Gastrocnemius medialis (tissue), 4 donors: ENCODE measurements at regions not wholly inside any gene's neighbourhood (a gene's known extent, or its start where the extent isn't known, plus 50 kb on each side); places are given as distances from the start of the nearest gene placed in this dataset.

ENCODE experiments used
- POLR2A ChIP-seq, 2 donors: fragments of 450-650 bp; IDR thresholded peaks; one replicate each; pipeline ENCODE4 v1.6.1; 2017; ENCODE audit warnings: antibody characterized with exemption in 2 of 2, mild to moderate bottlenecking in 2 of 2, moderate library complexity in 2 of 2
- TF ChIP-seq, protein P1 (sequence below), 5 experiments: fragments of 450-650 bp in 3 of 5; fragments of 200-600 bp in 2 of 5; sonication (generic) in 2 of 5; IDR thresholded peaks in 4 of 5; conservative IDR thresholded peaks in 1 of 5; 1 replicate in 4 of 5; 2 replicates in 1 of 5; pipeline ENCODE4 v1.5.1; 2016 to 2019; ENCODE audit warnings: antibody characterized with exemption in 5 of 5, mild to moderate bottlenecking in 3 of 5, moderate library complexity in 3 of 5

DNA sequence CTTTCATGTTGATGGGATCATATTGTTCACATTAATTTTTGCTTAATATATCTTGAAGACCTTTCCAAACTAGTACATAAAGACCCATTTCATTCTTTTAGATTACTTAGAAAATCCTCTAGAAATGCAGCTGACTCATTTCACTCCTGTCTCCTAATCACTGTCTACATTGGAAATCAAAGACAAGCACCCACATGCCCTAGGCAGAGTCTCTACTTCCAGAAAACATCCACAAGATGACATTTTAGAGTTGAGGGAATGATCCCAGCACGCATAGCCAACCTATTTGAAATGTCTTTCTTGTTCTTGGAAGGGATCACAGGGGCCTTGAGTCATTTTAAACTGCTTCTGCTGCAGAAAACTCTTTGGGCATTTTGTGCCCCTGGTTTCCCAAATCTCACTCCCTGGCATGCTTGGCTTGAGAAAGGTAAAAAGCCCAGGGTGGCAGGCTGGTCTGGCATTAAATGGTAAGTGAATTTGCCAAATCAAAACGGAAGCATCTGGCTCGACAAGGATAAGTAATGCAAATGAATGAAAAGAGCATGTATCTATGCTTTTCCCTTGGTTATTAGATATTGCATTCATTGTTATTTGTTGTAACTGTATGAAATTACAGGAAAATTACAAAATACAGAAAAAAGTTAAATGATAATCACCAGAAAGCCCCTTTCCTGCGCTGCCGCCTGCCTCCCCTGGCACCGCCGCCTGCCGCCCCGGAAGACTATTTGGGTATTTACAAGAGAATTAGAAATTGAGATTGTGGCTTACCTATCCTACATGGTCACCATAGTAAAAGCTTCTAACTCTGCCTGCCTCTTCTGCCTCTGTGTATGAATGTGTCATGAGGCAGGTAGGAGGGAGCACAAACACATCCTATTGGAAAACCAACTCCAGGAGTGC lies 225.3 kb downstream of the PTEN start:
- TF ChIP-seq, protein P1, sequence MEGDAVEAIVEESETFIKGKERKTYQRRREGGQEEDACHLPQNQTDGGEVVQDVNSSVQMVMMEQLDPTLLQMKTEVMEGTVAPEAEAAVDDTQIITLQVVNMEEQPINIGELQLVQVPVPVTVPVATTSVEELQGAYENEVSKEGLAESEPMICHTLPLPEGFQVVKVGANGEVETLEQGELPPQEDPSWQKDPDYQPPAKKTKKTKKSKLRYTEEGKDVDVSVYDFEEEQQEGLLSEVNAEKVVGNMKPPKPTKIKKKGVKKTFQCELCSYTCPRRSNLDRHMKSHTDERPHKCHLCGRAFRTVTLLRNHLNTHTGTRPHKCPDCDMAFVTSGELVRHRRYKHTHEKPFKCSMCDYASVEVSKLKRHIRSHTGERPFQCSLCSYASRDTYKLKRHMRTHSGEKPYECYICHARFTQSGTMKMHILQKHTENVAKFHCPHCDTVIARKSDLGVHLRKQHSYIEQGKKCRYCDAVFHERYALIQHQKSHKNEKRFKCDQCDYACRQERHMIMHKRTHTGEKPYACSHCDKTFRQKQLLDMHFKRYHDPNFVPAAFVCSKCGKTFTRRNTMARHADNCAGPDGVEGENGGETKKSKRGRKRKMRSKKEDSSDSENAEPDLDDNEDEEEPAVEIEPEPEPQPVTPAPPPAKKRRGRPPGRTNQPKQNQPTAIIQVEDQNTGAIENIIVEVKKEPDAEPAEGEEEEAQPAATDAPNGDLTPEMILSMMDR (IDR thresholded peaks at IDR 0.05 in 4 of 5, conservative IDR thresholded peaks at IDR 0.05 in 1 of 5): no peak
- TF ChIP-seq POLR2A (IDR thresholded peaks at IDR 0.05): no peak
